Esophagus muscularis mucosa (tissue), 4 donors: ENCODE measurements at regions not wholly inside any gene's neighbourhood (a gene's known extent, or its start where the extent isn't known, plus 50 kb on each side); places are given as distances from the start of the nearest gene placed in this dataset.

Experiments
- DNase-seq: peaks from one replicate; pipeline ENCODE4 v3.0.0-alpha.2; 2017; ENCODE audit errors: extremely low spot score
- H3K27ac ChIP-seq, 4 donors: fragments of 200-600 bp; sonication (generic); replicated peaks in 1 of 4; 1 replicate in 3 of 4; 2 replicates in 1 of 4; pipeline ENCODE4 v1.5.1; 2016 to 2019; ENCODE audit warnings: mild to moderate bottlenecking in 1 of 4
- H3K27me3 ChIP-seq, 4 donors: fragments of 200-600 bp; sonication (generic); one replicate each; pipeline versions ENCODE4 v1.5.1 to v1.6.0; 2016 to 2019
- H3K36me3 ChIP-seq, 4 donors: fragments of 200-600 bp; sonication (generic); one replicate each; pipeline ENCODE4 v1.5.1; 2016 to 2019
- H3K4me1 ChIP-seq, 4 donors: fragments of 200-600 bp; sonication (generic); one replicate each; pipeline ENCODE4 v1.5.1; 2016 to 2019
- H3K4me3 ChIP-seq, 4 donors: fragments of 200-600 bp; sonication (generic); 1 replicate in 2 of 4; 2 replicates in 2 of 4; pipeline ENCODE4 v1.5.1; 2016 to 2019; ENCODE audit warnings: mild to moderate bottlenecking in 4 of 4, moderate library complexity in 1 of 4
- H3K9me3 ChIP-seq, 4 donors: fragments of 200-600 bp; sonication (generic); 1 replicate in 3 of 4; 2 replicates in 1 of 4; pipeline ENCODE4 v1.5.1; 2016 to 2019
- CTCF ChIP-seq, 3 experiments: fragments of 200-600 bp in 2 of 3; fragments of 450-650 bp in 1 of 3; sonication (generic) in 2 of 3; IDR thresholded peaks; one replicate each; pipeline ENCODE4 v1.5.1; 2017 to 2019; ENCODE audit warnings: antibody characterized with exemption in 3 of 3, mild to moderate bottlenecking in 2 of 3, moderate library complexity in 1 of 3
- EP300 ChIP-seq: sonication (generic); formaldehyde crosslinking; IDR thresholded peaks from one replicate; pipeline ENCODE4 v1.6.1; 2017; ENCODE audit warnings: antibody characterized with exemption
- POLR2A ChIP-seq: fragments of 450-650 bp; IDR thresholded peaks from one replicate; pipeline ENCODE4 v1.6.1; 2017; ENCODE audit warnings: antibody characterized with exemption, moderate library complexity, mild to moderate bottlenecking, low read depth
- POLR2AphosphoS5 ChIP-seq, 2 donors: sonication (generic); formaldehyde crosslinking; IDR thresholded peaks; one replicate each; pipeline ENCODE4 v1.6.1; 2017; ENCODE audit warnings: antibody characterized with exemption in 2 of 2
- WGBS: methylation state at CpG from one replicate; pipeline ENCODE4 v1.1.5; 2018; 5-methylcytosine and 5-hydroxymethylcytosine counted together
- intact Hi-C: fragments of 100-400 bp; cut with DNase I; formaldehyde crosslinking; loops from one replicate; pipeline ENCODE4 v1.15.1; 2023

- Histone ChIP-seq H3K4me1 (no peaks in the 10 kb centered on the region), H3K27me3 (peaks cover 0 to 35% (median 0%) of the 10 kb centered on the region in 4 donors), H3K36me3 (no peaks in the 10 kb centered on the region), H3K4me3 (no peak overlapping the region), H3K27ac (no peak overlapping the region), H3K9me3 (no peaks in the 10 kb centered on the region)
- 62% methylated on average over 9 of the region's 12 CpGs for WGBS
- TF ChIP-seq CTCF (IDR thresholded peaks at IDR 0.05) (no peak), EP300 (no peak), POLR2A (no peak), POLR2AphosphoS5 (IDR thresholded peaks at IDR 0.05) (no peak)
- DNase-seq = no peak
- intact Hi-C loops = no loop called here
Measured at GRCh38 chr14:94697773-94698556, 71.9 kb downstream of the GSC start.

GRCh38 chr14:94696518-94696917 is 73.4 kb downstream of the GSC start:
- Histone ChIP-seq H3K9me3 (no peaks in the 10 kb centered on the region), H3K27me3 (peaks cover 0 to 35% (median 0%) of the 10 kb centered on the region in 4 donors), H3K27ac (no peak overlapping the region), H3K4me3 (no peak overlapping the region), H3K36me3 (no peaks in the 10 kb centered on the region), H3K4me1 (no peaks in the 10 kb centered on the region)
- TF ChIP-seq CTCF (IDR thresholded peaks at IDR 0.05) (no peak), POLR2A (no peak), EP300 (no peak), POLR2AphosphoS5 (IDR thresholded peaks at IDR 0.05) (no peak)
- no peak for DNase-seq
- intact Hi-C loops = no loop called here
- 92% methylated on average over 7 of the region's 7 CpGs for WGBS

GRCh38 chr14:94695231-94695630 is 74.7 kb downstream of the GSC start:
- Histone ChIP-seq H3K9me3 (no peaks in the 10 kb centered on the region), H3K4me3 (no peak overlapping the region), H3K27me3 (peaks cover 0 to 31% (median 0%) of the 10 kb centered on the region in 4 donors), H3K27ac (no peak overlapping the region), H3K4me1 (no peaks in the 10 kb centered on the region), H3K36me3 (no peaks in the 10 kb centered on the region)
- no peak for DNase-seq
- no CpG with 5 or more reads among the region's 18 CpGs for WGBS
- intact Hi-C loops = no loop called here
- no peak for TF ChIP-seq CTCF (IDR thresholded peaks at IDR 0.05)
- TF ChIP-seq POLR2AphosphoS5 (IDR thresholded peaks at IDR 0.05) = no peak
- TF ChIP-seq EP300 = no peak
- TF ChIP-seq POLR2A = no peak

GRCh38 chr14:94691660-94692034 is 78.3 kb downstream of the GSC start:
- H3K9me3 ChIP-seq = no peaks in the 10 kb centered on the region
- no peak overlapping the region for H3K27ac ChIP-seq
- peaks cover 0 to 9% (median 7%) of the 10 kb centered on the region in 4 donors for H3K4me1 ChIP-seq
- TF ChIP-seq CTCF (IDR thresholded peaks at IDR 0.05) = no peak
- TF ChIP-seq EP300 = no peak
- TF ChIP-seq POLR2AphosphoS5 (IDR thresholded peaks at IDR 0.05) = no peak
- no peak for TF ChIP-seq POLR2A
- no peak overlapping the region for H3K4me3 ChIP-seq
- DNase-seq = no peak
- no peaks in the 10 kb centered on the region for H3K36me3 ChIP-seq
- intact Hi-C loops = loop anchor here (2.0 kb wide), 1 partner anchor 407 kb away; no protein-coding TSS in a partner anchor
- peaks cover 0 to 14% (median 0%) of the 10 kb centered on the region in 4 donors for H3K27me3 ChIP-seq
- WGBS = 91% methylated on average over 7 of the region's 7 CpGs
